Body of pancreas (tissue), 4 donors: ENCODE measurements at regions not wholly inside any gene's neighbourhood (a gene's known extent, or its start where the extent isn't known, plus 50 kb on each side); places are given as distances from the start of the nearest gene placed in this dataset.

Source experiments
- ATAC-seq: fragments of 150-250 bp; one replicate; pipeline ENCODE4 v1.9.1; 2016
- DNase-seq, 4 donors: peaks; one replicate each; pipeline ENCODE4 v3.0.0-alpha.2; 2019
- H3K27ac ChIP-seq, 4 donors: fragments of 200-600 bp; sonication (generic); 1 replicate in 3 of 4; 2 replicates in 1 of 4; pipeline versions ENCODE4 v1.5.1 to v1.6.1; 2016 to 2019; ENCODE audit warnings: mild to moderate bottlenecking in 1 of 4, mixed read lengths in 1 of 4, moderate library complexity in 1 of 4
- H3K27me3 ChIP-seq, 2 donors: fragments of 200-600 bp; sonication (generic); one replicate each; pipeline ENCODE4 v1.6.0; 2016; ENCODE audit warnings: mild to moderate bottlenecking in 1 of 2
- H3K36me3 ChIP-seq, 2 donors: fragments of 200-600 bp; sonication (generic); replicated peaks in 1 of 2; 2 replicates each; pipeline ENCODE4 v1.5.1; 2016; ENCODE audit warnings: low read depth in 2 of 2; ENCODE audit not compliant: insufficient read depth in 1 of 2
- H3K4me1 ChIP-seq: fragments of 200-600 bp; sonication (generic); one replicate; pipeline ENCODE4 v1.6.0; 2016
- H3K4me3 ChIP-seq, 2 donors: fragments of 200-600 bp; sonication (generic); 1 replicate in 1 of 2; 2 replicates in 1 of 2; pipeline ENCODE4 v1.5.1; 2016 to 2019
- H3K9me3 ChIP-seq, 3 donors: fragments of 200-600 bp; sonication (generic); 1 replicate in 2 of 3; 2 replicates in 1 of 3; pipeline ENCODE4 v1.5.1; 2016
- POLR2A ChIP-seq, 3 donors: fragments of 450-650 bp; IDR thresholded peaks; one replicate each; pipeline ENCODE4 v1.6.1; 2016; ENCODE audit warnings: antibody characterized with exemption in 3 of 3, mild to moderate bottlenecking in 2 of 3
- WGBS, 2 donors: methylation state at CpG; one replicate each; pipeline ENCODE4 v1.1.5; 2017; 5-methylcytosine and 5-hydroxymethylcytosine counted together
- intact Hi-C: fragments of 100-400 bp; cut with DNase I; formaldehyde crosslinking; loops from one replicate; pipeline ENCODE4 v1.15.1; 2023
- TF ChIP-seq, protein P1 (sequence below), 7 experiments: fragments of 450-650 bp in 4 of 7; fragments of 200-600 bp in 3 of 7; sonication (generic) in 3 of 7; IDR thresholded peaks; one replicate each; pipeline ENCODE4 v1.5.1; 2016 to 2019; ENCODE audit warnings: antibody characterized with exemption in 7 of 7

DNA sequence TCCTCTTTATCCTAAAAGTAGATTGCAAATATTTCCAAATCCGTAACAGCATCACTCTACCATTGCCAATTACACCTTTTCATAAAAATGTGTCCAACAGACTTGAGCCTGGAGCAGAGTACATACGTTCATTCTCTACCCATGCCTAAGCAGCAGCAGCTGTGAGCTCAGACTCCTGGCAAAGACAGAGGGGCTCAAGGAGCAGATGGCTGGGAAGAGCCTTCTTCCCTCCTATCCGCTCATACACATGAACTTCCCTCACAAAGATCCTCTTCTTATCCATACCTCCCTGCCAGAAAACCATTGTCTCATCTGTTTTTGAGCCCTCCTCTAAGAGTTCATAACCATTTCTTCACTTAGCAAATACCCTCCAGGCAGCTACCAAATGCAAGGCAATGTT is 164.3 kb upstream of the ARL4C start:
- intact Hi-C loops = no loop called here
- Histone ChIP-seq H3K36me3 (no peaks in the 10 kb centered on the region), H3K27me3 (no peaks in the 10 kb centered on the region), H3K27ac (no peak overlapping the region), H3K4me1 (no peaks in the 10 kb centered on the region), H3K9me3 (peaks cover 0 to 6% (median 0%) of the 10 kb centered on the region in 3 donors), H3K4me3 (no peak overlapping the region)
- ATAC-seq (no peak), DNase-seq (no peak)
- TF ChIP-seq, protein P1, sequence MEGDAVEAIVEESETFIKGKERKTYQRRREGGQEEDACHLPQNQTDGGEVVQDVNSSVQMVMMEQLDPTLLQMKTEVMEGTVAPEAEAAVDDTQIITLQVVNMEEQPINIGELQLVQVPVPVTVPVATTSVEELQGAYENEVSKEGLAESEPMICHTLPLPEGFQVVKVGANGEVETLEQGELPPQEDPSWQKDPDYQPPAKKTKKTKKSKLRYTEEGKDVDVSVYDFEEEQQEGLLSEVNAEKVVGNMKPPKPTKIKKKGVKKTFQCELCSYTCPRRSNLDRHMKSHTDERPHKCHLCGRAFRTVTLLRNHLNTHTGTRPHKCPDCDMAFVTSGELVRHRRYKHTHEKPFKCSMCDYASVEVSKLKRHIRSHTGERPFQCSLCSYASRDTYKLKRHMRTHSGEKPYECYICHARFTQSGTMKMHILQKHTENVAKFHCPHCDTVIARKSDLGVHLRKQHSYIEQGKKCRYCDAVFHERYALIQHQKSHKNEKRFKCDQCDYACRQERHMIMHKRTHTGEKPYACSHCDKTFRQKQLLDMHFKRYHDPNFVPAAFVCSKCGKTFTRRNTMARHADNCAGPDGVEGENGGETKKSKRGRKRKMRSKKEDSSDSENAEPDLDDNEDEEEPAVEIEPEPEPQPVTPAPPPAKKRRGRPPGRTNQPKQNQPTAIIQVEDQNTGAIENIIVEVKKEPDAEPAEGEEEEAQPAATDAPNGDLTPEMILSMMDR (IDR thresholded peaks at IDR 0.05) = no peak
- TF ChIP-seq POLR2A (IDR thresholded peaks at IDR 0.05) = no peak
- WGBS, 2 donors = 80 to 82% methylated on average over 3 of the region's 3 CpGs

DNA sequence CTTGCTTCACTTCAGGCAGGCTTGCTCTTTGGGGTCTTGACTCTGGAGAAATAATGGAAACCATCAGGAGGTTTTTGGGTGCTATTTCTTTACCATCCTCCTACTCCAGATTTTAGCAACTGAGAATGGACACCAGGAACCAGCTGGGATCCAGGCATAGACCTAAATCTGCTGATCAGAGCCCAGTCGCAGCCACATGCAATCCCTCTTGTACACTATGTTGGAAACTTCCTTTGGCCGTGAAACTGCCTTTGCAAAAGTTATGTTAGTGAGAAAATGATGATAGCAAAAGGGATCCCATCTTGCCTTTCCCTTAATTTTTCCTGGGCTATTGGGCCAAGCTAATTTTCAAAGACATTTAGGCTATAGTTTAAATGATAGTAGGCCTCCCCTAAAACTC is 158.8 kb upstream of the ARL4C start:
- Histone ChIP-seq H3K27me3 (no peaks in the 10 kb centered on the region), H3K9me3 (no peaks in the 10 kb centered on the region), H3K27ac (no peak overlapping the region), H3K36me3 (no peaks in the 10 kb centered on the region), H3K4me1 (no peaks in the 10 kb centered on the region), H3K4me3 (no peak overlapping the region)
- no peak for TF ChIP-seq POLR2A (IDR thresholded peaks at IDR 0.05)
- TF ChIP-seq, protein P1 (IDR thresholded peaks at IDR 0.05) = no peak
- intact Hi-C loops = no loop called here
- ATAC-seq (no peak), DNase-seq (no peak)
- WGBS, 2 donors = 88 to 92% methylated on average over 2 of the region's 2 CpGs

DNA sequence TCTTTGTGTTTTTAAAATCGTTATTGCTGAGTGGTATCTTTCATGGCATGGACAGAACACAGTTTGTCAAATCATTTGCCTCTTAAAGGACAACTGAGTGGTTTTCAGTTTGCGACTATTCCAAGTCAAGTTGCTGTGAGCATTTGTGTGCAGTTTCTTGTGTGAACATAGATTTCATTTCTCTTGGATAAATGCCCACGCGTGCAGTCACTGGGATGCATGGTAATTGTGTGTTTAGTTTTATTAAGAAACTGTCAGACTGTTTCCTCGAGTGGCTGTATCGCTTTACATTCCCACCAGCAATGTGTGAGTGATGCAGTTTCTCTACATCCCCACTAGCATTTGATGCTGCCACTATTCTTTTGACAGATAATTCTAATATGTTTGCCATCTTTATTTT is 154.0 kb upstream of the ARL4C start:
- Histone ChIP-seq H3K27me3 (no peaks in the 10 kb centered on the region), H3K9me3 (no peaks in the 10 kb centered on the region), H3K36me3 (no peaks in the 10 kb centered on the region), H3K4me3 (no peak overlapping the region), H3K4me1 (no peaks in the 10 kb centered on the region), H3K27ac (no peak overlapping the region)
- no peak for DNase-seq
- intact Hi-C loops = no loop called here
- no peak for ATAC-seq
- 77 to 78% methylated on average over 6 of the region's 6 CpGs for WGBS, 2 donors
- no peak for TF ChIP-seq POLR2A (IDR thresholded peaks at IDR 0.05)

DNA sequence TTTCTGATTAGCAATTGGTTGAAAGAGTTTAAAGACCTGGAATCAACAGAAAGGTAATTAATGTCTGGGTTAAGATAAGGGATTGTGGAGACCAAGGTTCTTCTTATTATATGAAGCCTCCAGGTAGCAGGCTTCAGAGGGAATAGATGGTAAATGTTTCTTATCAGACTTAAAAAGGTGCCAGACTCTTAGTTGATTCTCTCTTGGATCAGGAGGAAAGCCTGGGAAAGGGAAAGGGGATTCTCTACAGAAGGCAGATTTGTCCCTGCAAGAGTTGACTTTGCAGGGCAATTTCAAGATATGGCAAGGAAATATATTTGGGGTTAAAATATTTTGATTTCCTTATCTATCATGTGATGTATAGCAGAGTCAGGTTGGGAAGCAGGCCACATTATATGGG is 153.1 kb upstream of the ARL4C start:
- TF ChIP-seq, protein P1 (IDR thresholded peaks at IDR 0.05) = no peak
- TF ChIP-seq POLR2A (IDR thresholded peaks at IDR 0.05) = no peak
- H3K9me3 ChIP-seq = no peaks in the 10 kb centered on the region
- DNase-seq (no peak), ATAC-seq (no peak)
- H3K36me3 ChIP-seq = no peaks in the 10 kb centered on the region
- no peak overlapping the region for H3K4me3 ChIP-seq
- intact Hi-C loops = no loop called here
- no peaks in the 10 kb centered on the region for H3K27me3 ChIP-seq
- H3K4me1 ChIP-seq = no peaks in the 10 kb centered on the region
- no peak overlapping the region for H3K27ac ChIP-seq

DNA sequence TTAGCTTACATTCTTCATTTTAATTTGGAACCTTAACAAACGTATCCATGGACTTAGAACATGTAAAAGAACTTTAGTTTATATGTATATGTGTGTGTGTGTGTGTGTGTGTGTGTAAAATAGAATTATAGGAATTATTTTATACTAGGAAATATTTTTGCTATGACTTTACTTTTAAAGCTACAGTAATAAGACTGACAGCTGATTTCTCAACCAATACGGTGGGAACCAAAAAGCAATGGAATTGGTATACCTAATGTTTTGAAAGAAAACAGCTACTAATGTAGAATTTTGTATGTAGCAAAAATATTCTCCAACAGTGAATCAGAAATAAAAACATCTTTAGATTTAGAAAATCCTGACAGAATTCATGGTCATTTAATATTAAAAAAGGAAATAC is 146.5 kb upstream of the ARL4C start:
- Histone ChIP-seq H3K27ac (no peak overlapping the region), H3K27me3 (no peaks in the 10 kb centered on the region), H3K4me1 (no peaks in the 10 kb centered on the region), H3K9me3 (no peaks in the 10 kb centered on the region), H3K36me3 (no peaks in the 10 kb centered on the region), H3K4me3 (no peak overlapping the region)
- WGBS, 2 donors = 40 to 50% methylated on average over 2 of the region's 2 CpGs
- intact Hi-C loops = no loop called here
- ATAC-seq (no peak), DNase-seq (no peak)
- TF ChIP-seq POLR2A (IDR thresholded peaks at IDR 0.05) = no peak
- TF ChIP-seq, protein P1 (IDR thresholded peaks at IDR 0.05) = no peak
